ENCODE measurements at regions not wholly inside any gene's neighbourhood (a gene's known extent, or its start where the extent isn't known, plus 50 kb on each side); places are given as distances from the start of the nearest gene placed in this dataset.
"Not testable (repeated sequence)": the region's sequence is repeated elsewhere in the genome, so short reads cannot be mapped to it uniquely, and the experiment has no call there.

DNA sequence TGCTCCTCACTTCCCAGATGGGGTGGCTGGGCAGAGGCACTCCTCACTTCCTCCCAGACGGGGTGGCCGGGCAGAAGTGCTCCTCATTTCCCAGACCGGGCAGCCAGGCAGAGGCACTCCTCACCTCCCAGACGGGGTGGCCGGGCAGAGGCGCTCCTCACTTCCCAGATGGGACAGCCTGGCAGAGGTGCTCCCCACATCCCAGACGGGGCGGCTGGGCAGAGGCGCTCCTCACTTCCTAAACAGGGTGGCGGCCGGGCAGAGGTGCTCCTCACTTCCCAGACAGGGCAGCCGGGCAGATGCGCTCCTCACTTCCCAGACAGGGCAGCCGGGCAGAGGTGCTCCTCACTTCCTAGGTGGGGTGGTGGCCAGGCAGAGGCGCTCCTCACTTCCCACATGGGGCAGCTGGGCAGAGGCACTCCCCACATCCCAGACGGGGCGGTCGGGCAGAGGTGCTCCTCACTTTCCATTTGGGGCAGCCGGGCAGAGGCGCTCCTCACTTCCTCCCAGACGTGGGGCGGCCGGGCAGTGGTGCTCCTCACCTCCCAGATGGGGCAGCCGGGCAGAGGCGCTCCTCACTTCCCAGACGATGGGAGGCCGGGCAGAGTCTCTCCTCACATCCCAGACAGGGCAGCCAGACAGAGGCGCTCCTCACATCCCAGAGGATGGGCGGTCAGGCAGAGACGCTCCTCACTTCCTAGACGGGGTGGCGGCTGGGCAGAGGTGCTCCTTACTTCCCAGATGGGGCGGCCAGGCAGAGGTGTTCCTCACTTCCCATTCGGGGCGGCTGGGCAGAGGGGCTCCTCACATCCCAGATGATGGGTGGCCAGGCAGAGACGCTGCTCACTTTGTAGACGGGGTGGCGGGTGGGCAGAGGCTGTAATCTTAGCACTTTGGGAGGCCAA is 274.5 kb downstream of the LIPI start:
- not testable (repeated sequence) for H3K4me3 ChIP-seq (ENCODE audit: low read length); DNase-seq (ENCODE audit: low read depth, low spot score)

DNA sequence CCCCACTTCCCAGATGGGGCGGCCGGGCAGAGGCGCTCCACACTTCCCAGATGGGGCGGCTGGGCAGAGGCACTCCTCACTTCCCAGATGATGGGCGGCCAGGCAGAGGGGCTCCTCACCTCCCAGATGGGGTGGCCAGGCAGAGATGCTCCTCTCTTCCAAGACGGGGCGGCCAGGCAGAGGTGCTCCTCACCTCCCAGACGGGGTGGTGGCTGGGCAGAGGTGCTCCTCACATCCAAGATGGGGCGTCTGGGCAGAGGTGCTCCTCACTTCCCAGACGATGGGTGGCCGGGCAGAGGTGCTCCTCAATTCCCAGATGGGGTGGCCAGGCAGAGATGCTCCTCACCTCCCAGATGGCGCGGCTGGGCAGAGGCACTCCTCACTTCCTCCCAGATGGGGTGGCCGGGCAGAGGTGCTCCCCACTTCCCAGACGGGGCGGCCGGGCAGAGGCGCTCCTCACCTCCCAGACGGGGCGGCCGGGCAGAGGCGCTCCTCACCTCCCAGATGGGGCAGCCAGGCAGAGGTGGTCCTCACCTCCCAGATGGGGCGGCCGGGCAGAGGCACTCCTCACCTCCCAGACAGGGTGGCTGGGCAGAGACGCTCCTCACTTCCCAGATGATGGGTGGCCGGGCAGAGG is 275.2 kb downstream of the LIPI start:
- not testable (repeated sequence) for DNase-seq (ENCODE audit: low read depth, low spot score); H3K4me3 ChIP-seq (ENCODE audit: low read length)

DNA sequence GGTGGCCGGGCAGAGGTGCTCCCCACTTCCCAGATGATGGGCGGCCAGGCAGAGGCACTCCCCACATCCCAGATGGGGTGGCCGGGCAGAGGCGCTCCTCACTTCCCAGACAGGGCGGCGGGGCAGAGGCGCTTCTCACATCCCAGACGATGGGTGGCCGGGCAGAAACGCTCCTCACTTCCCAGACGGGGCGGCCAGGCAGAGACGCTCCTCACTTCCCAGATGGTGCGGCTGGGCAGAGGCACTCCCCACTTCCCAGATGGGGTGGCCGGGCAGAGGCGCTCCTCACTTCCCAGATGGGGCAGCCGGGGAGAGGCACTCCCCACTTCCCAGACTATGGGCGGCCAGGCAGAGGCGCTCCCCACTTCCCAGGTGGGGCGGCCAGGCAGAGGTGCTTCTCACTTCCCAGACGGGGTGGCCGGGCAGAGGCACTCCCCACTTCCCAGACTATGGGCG is 275.8 kb downstream of the LIPI start:
- DNase-seq (ENCODE audit: low read depth, low spot score); H3K4me3 ChIP-seq (ENCODE audit: low read length): not testable (repeated sequence)

DNA sequence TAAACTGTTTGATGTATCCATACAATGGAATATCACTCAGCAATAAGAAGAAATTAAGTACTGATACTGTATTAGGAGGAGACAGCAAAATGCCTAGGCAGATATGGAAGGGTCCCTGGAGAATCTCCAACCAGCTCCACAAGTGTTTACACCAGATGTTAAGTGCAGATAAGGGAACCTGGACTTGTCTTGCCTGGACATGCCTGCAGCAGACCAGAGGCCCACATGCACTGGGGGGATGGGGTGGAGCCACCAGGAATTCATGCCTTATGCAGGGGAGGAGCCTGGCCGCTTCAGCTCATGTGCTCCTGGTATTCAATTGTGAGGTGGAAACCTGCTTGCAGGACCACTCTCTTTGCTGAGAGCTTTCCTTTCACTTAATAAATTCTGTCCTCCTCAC is 287.6 kb downstream of the LIPI start:
- not testable (repeated sequence) for DNase-seq (ENCODE audit: low read depth, low spot score); H3K4me3 ChIP-seq (ENCODE audit: low read length)

DNA sequence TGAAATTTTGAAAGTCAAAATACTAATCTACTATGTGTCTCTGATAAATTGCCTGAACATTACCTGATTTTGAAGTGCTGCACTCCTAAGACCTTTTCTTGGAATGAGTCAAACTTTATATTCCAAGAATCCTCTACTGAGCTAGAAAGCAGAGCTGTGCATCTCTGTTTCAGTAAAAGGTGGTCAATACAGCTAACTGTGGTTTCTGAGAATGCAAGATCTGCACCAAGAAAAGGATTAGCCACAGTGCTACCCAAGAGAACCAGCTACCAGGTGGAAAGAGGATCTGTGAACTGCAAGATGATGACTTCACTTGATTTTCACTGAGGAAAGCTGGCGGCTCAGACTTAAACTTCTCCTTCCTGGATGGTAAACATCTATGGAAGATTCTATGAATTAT is 289.3 kb downstream of the LIPI start:
- not testable (repeated sequence) for H3K4me3 ChIP-seq (ENCODE audit: low read length); DNase-seq (ENCODE audit: low read depth, low spot score)

DNA sequence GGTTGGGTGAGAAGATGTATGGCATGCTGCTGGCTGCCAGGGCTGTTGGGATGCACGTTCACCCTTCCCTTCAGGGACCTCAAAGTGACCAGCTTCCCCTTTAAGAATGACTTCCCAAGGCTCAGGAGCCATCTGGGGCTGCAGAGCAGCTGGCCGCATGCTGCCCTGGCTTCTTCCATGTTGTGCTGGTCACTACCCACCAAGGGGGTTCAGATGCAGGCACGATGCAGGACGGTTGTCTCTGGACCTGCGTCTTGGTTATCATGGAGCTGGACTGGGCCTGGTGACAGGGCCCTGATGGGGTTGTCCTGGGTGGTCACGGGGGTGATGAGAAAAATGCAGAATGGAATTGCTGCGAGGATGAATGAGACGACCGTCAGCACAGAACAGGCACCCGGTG is 297.8 kb downstream of the POTED start:
- H3K4me3 ChIP-seq (ENCODE audit: low read length); DNase-seq (ENCODE audit: low read depth, low spot score): not testable (repeated sequence)

DNA sequence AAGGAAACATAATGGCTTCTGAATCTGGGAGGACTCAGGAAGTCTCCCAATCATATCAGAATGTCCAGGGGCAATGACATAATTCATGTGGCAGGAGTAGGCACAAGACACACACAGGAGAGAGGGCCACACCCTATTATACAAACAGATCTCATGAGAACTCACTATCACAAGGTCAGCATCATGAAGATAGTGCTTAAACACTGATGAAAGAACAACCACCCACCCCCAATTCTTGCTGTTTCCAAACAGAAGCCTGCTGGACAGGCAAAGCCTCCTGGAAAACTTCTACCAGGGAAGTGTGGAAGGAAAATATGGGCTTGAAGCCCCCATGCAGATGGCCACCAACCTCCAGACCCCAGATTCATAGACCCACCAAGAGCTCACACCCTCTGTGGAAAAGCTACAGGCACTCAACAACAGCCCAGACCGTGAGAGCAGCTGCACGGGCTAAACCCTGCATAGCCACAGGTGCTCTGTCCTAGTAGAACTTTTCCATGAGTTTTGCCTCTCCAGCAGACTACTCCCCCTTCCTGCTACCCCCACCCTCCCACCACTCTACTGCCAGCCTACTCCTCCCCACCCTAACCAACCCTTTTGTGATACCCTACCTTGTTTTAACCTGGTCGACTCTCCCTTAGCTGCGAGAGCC is 287.1 kb downstream of the POTED start:
- not testable (repeated sequence) for DNase-seq (ENCODE audit: low read depth, low spot score); H3K4me3 ChIP-seq (ENCODE audit: low read length)

DNA sequence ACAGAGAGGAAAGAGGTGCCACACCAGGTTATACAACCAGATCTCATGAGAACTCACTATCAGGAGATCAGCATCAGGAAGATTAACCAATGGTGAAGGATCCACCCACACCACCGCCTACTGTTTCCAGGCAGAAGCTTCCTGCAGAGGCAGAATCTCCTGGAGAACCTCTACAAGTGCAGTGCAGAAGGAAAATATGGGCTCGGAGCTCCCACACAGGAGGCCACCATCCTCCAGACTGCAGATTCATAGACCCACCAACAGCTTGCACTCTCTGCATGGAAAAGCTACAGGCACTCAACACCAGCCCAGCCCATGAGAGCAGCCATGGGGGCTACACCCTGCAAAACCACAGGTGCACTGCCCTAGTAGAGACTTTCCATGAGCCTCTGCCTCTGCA is 284.0 kb downstream of the POTED start:
- not testable (repeated sequence) for DNase-seq (ENCODE audit: low read depth, low spot score); H3K4me3 ChIP-seq (ENCODE audit: low read length)

DNA sequence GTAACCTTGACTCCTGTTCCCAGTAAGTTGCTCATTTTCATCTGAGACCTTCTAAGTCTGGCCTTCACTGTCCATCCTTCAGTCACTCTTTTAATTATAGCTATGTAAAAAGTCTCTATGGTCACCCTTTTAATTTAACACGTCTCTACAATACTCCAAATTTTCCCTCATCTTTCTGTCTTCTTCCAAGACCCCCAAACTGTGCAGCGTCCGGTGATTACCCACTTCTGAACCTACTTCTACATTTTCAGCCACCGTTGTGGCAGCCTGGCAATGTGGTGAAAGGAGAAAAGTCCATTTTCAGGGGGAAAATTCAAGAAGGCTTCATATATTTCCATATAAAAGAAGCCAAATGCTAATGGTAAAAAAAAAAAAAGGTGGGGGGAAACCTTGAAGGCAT is 283.4 kb downstream of the POTED start:
- not testable (repeated sequence) for DNase-seq (ENCODE audit: low read depth, low spot score); H3K4me3 ChIP-seq (ENCODE audit: low read length)

DNA sequence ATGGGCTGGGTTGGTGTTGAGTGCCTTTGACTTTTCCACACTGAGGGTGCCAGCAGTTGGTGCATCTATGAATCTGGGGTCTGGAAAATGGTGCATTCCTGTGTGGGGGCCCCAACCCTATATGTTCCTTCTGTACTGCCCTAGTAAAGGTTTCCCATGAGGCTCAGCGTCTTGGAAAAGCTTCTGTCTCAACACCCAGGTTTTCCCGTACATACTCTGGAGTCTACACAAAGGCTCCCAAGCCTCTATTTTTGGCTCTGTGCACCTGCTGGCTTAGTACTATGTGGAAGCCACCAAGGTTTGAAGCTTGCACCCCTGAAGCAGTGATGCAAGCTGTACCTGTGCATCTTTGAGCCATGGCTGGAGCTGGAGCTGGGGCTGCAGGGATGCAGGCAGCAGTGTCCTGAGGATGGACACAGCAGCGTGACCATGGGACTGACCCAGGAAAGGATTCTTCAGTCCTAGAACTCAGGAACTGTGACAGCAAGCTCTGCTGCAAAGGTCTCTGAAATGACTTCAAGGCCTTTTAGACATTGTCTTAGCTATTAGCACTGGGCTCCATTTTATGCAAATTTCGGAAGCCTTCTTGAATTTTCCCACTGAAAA is 282.7 kb downstream of the POTED start:
- DNase-seq (ENCODE audit: low read depth, low spot score) = not testable (repeated sequence)

DNA sequence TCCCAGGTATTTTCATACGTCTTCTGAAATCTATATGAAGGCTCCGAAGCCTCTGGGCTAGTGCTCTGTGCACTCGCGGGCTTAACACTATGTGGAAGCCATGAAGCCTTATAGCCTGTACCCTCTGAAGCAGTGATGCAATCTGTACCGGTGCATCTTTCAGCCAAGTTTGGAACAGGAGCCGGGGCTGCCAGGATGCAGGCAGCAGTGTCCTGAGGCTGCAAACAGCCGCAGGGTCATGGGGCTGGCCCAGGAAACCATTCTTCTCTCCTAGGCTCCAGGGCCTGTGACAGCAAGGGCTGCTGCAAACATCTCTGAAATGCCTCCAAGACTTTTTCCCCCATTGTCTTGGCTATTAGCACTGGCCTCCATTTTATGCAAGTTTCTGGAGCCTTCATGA is 279.6 kb downstream of the POTED start:
- not testable (repeated sequence) for DNase-seq (ENCODE audit: low read depth, low spot score); H3K4me3 ChIP-seq (ENCODE audit: low read length)

More for the DNA sequence above, 282.7 kb downstream of the POTED start:
- not testable (repeated sequence) for H3K4me3 ChIP-seq (ENCODE audit: low read length)

DNA sequence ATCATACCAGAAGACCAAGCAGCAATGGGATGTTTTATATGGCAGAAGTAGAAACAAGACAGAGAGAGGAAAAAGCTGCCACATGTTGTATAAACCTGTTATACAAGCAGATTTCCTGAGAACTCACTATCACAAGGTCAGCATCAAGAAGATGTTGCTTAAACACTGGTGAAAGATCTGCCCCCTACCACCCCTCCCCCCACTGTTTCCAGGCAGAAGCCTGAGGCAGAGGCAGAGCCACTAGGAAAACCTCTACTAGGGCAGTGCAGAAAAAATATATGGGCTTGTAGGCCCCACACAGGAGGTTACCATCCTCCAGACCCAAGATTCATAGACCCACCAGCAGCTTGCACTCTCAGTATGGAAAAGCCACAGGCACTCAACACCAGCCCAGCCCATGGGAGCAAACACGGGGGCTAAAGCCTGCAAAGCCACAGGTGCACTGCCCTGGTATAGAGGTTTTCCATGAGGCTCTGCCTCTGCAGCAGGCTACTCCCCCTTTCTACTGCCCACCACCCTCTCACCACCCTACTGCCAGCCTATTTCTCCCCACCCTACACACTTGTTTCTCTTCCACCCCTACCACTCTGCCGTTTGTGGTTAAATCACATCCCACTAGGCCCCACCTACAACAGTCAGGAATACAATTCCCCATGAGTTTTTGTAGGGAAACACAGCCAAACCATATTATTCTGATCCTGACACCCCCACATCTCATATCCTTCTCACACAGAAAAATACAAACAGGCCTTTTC is 274.2 kb downstream of the POTED start:
- not testable (repeated sequence) for H3K4me3 ChIP-seq (ENCODE audit: low read length); DNase-seq (ENCODE audit: low read depth, low spot score)

DNA sequence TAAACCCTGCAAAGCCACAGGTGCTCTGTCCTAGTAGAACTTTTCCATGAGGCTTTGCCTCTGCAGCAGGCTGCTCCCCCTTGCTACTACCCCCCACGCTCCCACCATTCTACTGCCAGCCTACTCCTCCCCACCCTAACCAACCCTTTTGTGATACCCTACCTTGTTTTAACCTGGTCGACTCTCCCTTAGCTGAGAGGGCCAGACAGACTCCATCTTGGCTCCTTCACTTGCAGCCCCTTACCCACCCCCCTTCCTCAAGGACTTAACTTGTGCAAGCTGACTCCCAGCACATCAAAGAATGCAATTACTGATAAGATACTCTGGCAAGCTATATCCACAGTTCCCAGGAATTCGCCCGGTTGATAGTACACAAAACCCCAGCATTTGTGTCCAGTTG is 267.9 kb downstream of the POTED start:
- not testable (repeated sequence) for DNase-seq (ENCODE audit: low read depth, low spot score); H3K4me3 ChIP-seq (ENCODE audit: low read length)

DNA sequence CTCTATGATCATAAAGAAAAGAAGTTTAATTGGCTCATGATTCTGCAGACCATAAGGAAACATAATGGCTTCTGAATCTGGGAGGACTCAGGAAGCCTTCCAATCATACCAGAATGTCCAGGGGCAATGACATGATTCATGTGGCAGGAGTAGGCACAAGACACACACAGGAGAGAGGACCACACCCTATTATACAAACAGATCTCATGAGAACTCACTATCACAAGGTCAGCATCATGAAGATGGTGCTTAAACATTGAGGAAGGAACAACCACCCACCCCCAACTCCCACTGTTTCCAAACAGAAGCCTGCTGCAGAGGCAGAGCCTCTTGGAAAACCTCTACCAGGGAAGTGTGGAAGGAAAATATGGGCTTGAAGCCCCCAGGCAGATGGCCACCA is 267.4 kb downstream of the POTED start:
- DNase-seq (ENCODE audit: low read depth, low spot score); H3K4me3 ChIP-seq (ENCODE audit: low read length): not testable (repeated sequence)

DNA sequence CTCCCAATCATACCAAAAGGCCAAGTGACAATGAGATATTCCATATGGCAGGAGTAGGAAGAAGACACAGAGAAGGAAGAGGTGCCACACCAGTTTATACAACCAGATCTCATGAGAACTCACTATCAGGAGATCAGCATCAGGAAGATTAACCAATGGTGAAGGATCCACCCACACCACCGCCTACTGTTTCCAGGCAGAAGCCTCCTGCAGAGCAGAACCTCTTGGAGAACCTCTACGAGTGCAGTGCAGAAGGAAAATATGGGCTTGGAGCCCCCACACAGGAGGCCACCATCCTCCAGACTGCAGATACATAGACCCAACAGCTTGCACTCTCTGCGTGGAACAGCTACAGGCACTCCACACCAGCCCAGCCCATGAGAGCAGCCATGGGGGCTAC is 264.4 kb downstream of the POTED start:
- DNase-seq (ENCODE audit: low read depth, low spot score) = not testable (repeated sequence)

DNA sequence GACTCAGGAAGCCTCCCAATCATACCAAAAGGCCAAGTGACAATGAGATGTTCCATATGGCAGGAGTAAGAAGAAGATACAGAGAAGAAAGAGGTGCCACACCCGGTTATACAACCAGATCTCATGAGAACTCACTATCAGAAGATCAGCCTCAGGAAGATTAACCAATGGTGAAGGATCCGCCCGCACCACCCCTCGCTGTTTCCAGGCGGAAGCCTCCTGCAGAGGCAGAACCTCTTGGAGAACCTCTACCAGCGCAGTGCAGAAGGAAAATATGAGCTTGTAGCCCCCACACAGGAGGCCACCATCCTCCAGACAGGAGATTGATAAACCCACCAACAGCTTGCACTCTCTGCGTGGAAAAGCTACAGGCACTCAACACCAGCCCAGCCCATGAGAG is 245.1 kb downstream of the POTED start:
- no peak for DNase-seq (ENCODE audit: low read depth, low spot score)
- no peak overlapping the region for H3K4me3 ChIP-seq (ENCODE audit: low read length)

More for the DNA sequence above, 264.4 kb downstream of the POTED start:
- not testable (repeated sequence) for H3K4me3 ChIP-seq (ENCODE audit: low read length)

DNA sequence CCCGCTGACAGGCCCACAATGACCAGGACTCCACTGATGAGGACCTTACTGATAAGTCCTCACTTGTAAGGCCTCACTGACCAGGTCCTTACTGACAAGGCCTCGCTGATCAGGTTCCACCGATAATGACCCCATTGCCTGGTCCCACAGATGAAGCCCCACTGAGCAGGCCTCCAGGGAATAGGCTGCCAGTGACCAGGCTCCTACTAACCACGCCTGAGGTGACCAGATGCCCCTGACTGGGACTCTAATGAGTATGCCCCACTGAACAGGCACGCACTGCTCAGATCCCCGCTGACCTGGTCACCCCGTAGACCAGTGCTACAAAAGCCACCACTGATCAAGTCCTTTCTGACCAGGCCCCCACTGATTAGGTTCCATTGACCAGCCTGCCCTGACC is 241.2 kb downstream of the POTED start:
- H3K4me3 ChIP-seq (ENCODE audit: low read length); DNase-seq (ENCODE audit: low read depth, low spot score): not testable (repeated sequence)

DNA sequence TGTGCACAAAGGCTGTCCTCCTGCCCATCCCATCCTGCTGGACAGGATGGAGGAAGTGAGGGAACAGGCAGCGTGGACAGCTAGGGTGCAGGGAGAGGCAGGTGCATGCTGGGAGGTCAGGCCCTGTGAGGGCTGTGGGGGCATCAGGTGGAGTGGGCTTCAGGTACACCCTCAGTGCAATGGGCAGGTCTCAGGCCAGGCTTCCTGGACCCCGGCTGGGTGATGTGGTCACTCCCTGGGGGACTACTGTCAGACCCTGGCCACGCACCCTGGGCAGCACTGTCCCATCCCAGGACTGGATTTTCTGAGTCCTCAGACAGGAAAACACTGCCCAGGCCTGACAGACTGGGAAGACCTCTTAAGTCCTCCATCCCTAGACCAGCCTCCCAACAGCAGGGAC is 239.9 kb downstream of the POTED start:
- DNase-seq (ENCODE audit: low read depth, low spot score); H3K4me3 ChIP-seq (ENCODE audit: low read length): not testable (repeated sequence)

DNA sequence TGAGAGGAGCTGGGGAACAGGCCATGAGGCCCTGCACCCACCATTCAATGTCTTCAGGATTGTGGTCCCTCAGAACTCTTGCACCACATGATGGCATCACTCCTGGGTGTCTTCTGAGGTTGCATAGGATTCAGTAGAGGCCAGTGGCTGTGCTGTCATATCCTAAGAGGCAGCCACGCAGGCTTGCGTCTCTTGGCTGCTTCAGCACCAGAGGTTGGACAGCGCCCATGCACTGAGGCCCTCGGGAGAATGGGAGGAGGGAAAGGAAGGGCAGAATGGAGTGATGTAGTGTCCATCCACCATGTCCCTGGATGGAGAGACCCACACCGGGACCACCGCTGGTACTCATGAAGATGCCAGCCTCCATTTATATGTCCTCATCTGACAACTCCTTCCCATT is 237.1 kb downstream of the POTED start:
- not testable (repeated sequence) for DNase-seq (ENCODE audit: low read depth, low spot score); H3K4me3 ChIP-seq (ENCODE audit: low read length)
